ENCODE measurements at regions not wholly inside any gene's neighbourhood (a gene's known extent, or its start where the extent isn't known, plus 50 kb on each side); places are given as distances from the start of the nearest gene placed in this dataset.
"Not testable (repeated sequence)": the region's sequence is repeated elsewhere in the genome, so short reads cannot be mapped to it uniquely, and the experiment has no call there.

- DNase-seq: no peak
These were observed 506.1 kb upstream of the HTR2C start for GRCh38 chrX:114077773-114078172.

GRCh38 chrX:114075073-114075673 lies 508.7 kb upstream of the HTR2C start:
- no peak for DNase-seq

GRCh38 chrX:114073926-114074325 lies 510.0 kb upstream of the HTR2C start:
- no peak for DNase-seq

- no peak for DNase-seq
These were observed 512.5 kb upstream of the HTR2C start for GRCh38 chrX:114071412-114071811.

GRCh38 chrX:114065577-114066223 lies 518.2 kb upstream of the HTR2C start:
- no peak for DNase-seq

GRCh38 chrX:114061226-114061625 lies 522.7 kb upstream of the HTR2C start:
- no peak for DNase-seq

- DNase-seq: no peak
These were observed 524.9 kb upstream of the HTR2C start for GRCh38 chrX:114058988-114059418.

GRCh38 chrX:114057422-114057821 lies 526.5 kb upstream of the HTR2C start:
- not testable (repeated sequence) for DNase-seq

GRCh38 chrX:114051667-114052315 lies 532.1 kb upstream of the HTR2C start:
- no peak for DNase-seq

- DNase-seq: no peak
These were observed 533.6 kb upstream of the HTR2C start for GRCh38 chrX:114050075-114050796.

- no peak for DNase-seq
These were observed 534.8 kb upstream of the HTR2C start for GRCh38 chrX:114049063-114049462.

GRCh38 chrX:114047558-114047957 lies 536.3 kb upstream of the HTR2C start:
- no peak for DNase-seq

GRCh38 chrX:114046695-114047279 lies 537.1 kb upstream of the HTR2C start:
- no peak for DNase-seq

- not testable (repeated sequence) for DNase-seq
These were observed 542.4 kb upstream of the HTR2C start for GRCh38 chrX:114041470-114041869.

GRCh38 chrX:114040661-114041269 lies 543.1 kb upstream of the HTR2C start:
- DNase-seq: not testable (repeated sequence)

- DNase-seq: not testable (repeated sequence)
These were observed 543.8 kb upstream of the HTR2C start for GRCh38 chrX:114040111-114040510.

- no peak for DNase-seq
These were observed 545.5 kb upstream of the HTR2C start for GRCh38 chrX:114038358-114038757.

- DNase-seq: no peak
These were observed 546.4 kb upstream of the HTR2C start for GRCh38 chrX:114037515-114037914.

- DNase-seq: no peak
These were observed 554.8 kb upstream of the HTR2C start for GRCh38 chrX:114028907-114029662.

GRCh38 chrX:114017086-114017485 lies 566.8 kb upstream of the HTR2C start:
- DNase-seq: no peak

- no peak for DNase-seq
These were observed 567.9 kb upstream of the HTR2C start for GRCh38 chrX:114015966-114016365.

GRCh38 chrX:114006664-114007063 lies 577.2 kb upstream of the HTR2C start:
- DNase-seq: no peak
